ENCODE measurements at regions not wholly inside any gene's neighbourhood (a gene's known extent, or its start where the extent isn't known, plus 50 kb on each side); places are given as distances from the start of the nearest gene placed in this dataset.

GRCh38 chr1:29920316-29920715 lies 684.0 kb downstream of the PTPRU start:
- TF ChIP-seq GATA2 (IDR thresholded peaks at IDR 0.05; ENCODE audit: low read depth, low read length) (no peak), GATA3 (IDR thresholded peaks at IDR 0.05; ENCODE audit: low read depth, low read length) (no peak)

Data from SH-SY5Y (cell line).